GM12878 (cell line): ENCODE measurements at regions not wholly inside any gene's neighbourhood (a gene's known extent, or its start where the extent isn't known, plus 50 kb on each side); places are given as distances from the start of the nearest gene placed in this dataset.

Source experiments
- ATAC-seq: fragments of 200-7000 bp; cut with Tn5 transposase; 3 replicates; pipeline ENCODE4 v1.9.1; 2020; ENCODE audit warnings: mild to moderate bottlenecking, moderate library complexity
- BruUV-seq: library from RNA; stranded (reverse); fragments of 400-500 nt; replicated peaks from 2 replicates; lab custom pipeline; 2021; lab: Mats Ljungman, UMichigan
- CTCF ChIA-PET: fragments of 300-600 bp; sonication (Branson Sonifier 250); formaldehyde crosslinking; extraction: SDS; loops from one replicate; lab custom pipeline; 2021; ENCODE audit warnings: inconsistent platforms; lab: Yijun Ruan, JAX
- POLR2A ChIA-PET: fragments of 350-600 bp; formaldehyde crosslinking; extraction: SDS; loops from one replicate; lab custom pipeline; 2021; ENCODE audit warnings: inconsistent platforms; lab: Charles Lee
- RAD21 ChIA-PET: fragments of 300-600 bp; sonication (Branson Sonifier 250); formaldehyde crosslinking; loops from one replicate; lab custom pipeline; 2023; ENCODE audit warnings: antibody characterized with exemption; ENCODE audit not compliant: unreplicated experiment; lab: Charles Lee
- SMC1A ChIA-PET: fragments of 300-600 bp; sonication (Branson Sonifier 250); formaldehyde crosslinking; loops from one replicate; lab custom pipeline; 2023; ENCODE audit not compliant: unreplicated experiment, uncharacterized antibody; lab: Charles Lee
- DNase-seq: peaks from one replicate; pipeline ENCODE4 v3.0.0-alpha.2; 2011; ENCODE audit warnings: low read depth, low spot score
- FAIRE-seq: peaks from 3 replicates; lab custom pipeline; 2011; peaks lifted over from hg19 to GRCh38; lab: Jason Lieb, UNC
- H2AFZ ChIP-seq: 2 replicates; pipeline ENCODE4 v1.6.0; 2011; ENCODE audit warnings: low read depth, low read length, control low read depth; ENCODE audit not compliant: control insufficient read depth
- H3K27ac ChIP-seq: 2 replicates; pipeline ENCODE4 v1.5.1; 2011; ENCODE audit warnings: control low read depth; ENCODE audit not compliant: control insufficient read depth, insufficient read depth
- H3K27me3 ChIP-seq, 2 experiments: replicated peaks in 1 of 2; 2 replicates each; pipeline versions ENCODE4 v1.6.0 to v1.6.1; 2011; ENCODE audit warnings: low read length in 1 of 2; ENCODE audit not compliant: control insufficient read depth in 2 of 2, insufficient read depth in 2 of 2
- H3K36me3 ChIP-seq, 2 experiments: 2 replicates each; pipeline ENCODE4 v1.5.1; 2011; ENCODE audit warnings: low read length in 1 of 2; ENCODE audit not compliant: control insufficient read depth in 2 of 2, insufficient read depth in 2 of 2
- H3K4me1 ChIP-seq: 2 replicates; pipeline ENCODE4 v1.6.1; 2011; ENCODE audit warnings: mild to moderate bottlenecking, low read length, moderate library complexity, mixed read lengths; ENCODE audit not compliant: control insufficient read depth, insufficient read depth
- H3K4me2 ChIP-seq: 2 replicates; pipeline ENCODE4 v1.6.0; 2011; ENCODE audit warnings: control low read depth; ENCODE audit not compliant: control insufficient read depth, insufficient read depth
- H3K4me3 ChIP-seq: fragments of 200-600 bp; sonication (generic); 2 replicates; pipeline ENCODE4 v1.5.1; 2016
- H3K79me2 ChIP-seq: 2 replicates; pipeline ENCODE4 v1.6.0; 2011; ENCODE audit warnings: low read length; ENCODE audit not compliant: control insufficient read depth, insufficient read depth
- H3K9ac ChIP-seq: 2 replicates; pipeline ENCODE4 v1.8.0; 2011; ENCODE audit warnings: low read length, control low read depth, mixed read lengths; ENCODE audit not compliant: control insufficient read depth, insufficient read depth
- H3K9me3 ChIP-seq: replicated peaks from 3 replicates; pipeline ENCODE4 v1.5.1; 2011; ENCODE audit warnings: mild to moderate bottlenecking, low read length; ENCODE audit not compliant: control insufficient read depth, insufficient read depth
- H4K20me1 ChIP-seq: 2 replicates; pipeline ENCODE4 v1.6.0; 2011; ENCODE audit not compliant: control insufficient read depth, insufficient read depth
- ATF7 ChIP-seq: fragments of 450-650 bp; IDR thresholded peaks from 2 replicates; pipeline ENCODE4 v1.6.1; 2016; ENCODE audit warnings: low read depth, mild to moderate bottlenecking
- HDGF ChIP-seq: fragments of 450-650 bp; IDR thresholded peaks from 2 replicates; pipeline ENCODE4 v1.6.1; 2016; ENCODE audit warnings: antibody characterized with exemption
- IKZF2 ChIP-seq, 2 experiments: fragments of 450-650 bp; IDR thresholded peaks; 2 replicates each; pipeline ENCODE4 v1.6.1; 2017; ENCODE audit warnings: mild to moderate bottlenecking in 2 of 2, moderate library complexity in 2 of 2
- MYC ChIP-seq: IDR thresholded peaks from 2 replicates; pipeline ENCODE4 v1.6.1; 2011; ENCODE audit warnings: mild to moderate bottlenecking, low read length, moderate library complexity, inconsistent platforms; ENCODE audit not compliant: insufficient read depth, insufficient replicate concordance, insufficient read length, severe bottlenecking
- RAD51 ChIP-seq: fragments of 450-650 bp; IDR thresholded peaks from 2 replicates; pipeline ENCODE4 v1.6.1; 2016; ENCODE audit warnings: moderate library complexity, mild to moderate bottlenecking, inconsistent platforms
- SRF ChIP-seq, 2 experiments: IDR thresholded peaks; 2 replicates each; pipeline ENCODE4 v1.6.1; 2011; ENCODE audit warnings: low read depth in 2 of 2, low read length in 2 of 2, mild to moderate bottlenecking in 1 of 2, moderate library complexity in 1 of 2
- TAF1 ChIP-seq: IDR thresholded peaks from 2 replicates; pipeline ENCODE4 v1.6.1; 2011; ENCODE audit warnings: mild to moderate bottlenecking, low read depth, low read length, borderline replicate concordance
- TCF12 ChIP-seq: IDR thresholded peaks from 2 replicates; pipeline ENCODE4 v1.6.1; 2011; ENCODE audit warnings: low read depth, mild to moderate bottlenecking, low read length
- WGBS: methylation state at CpG from one replicate; pipeline ENCODE4 v1.1.6; 2016; ENCODE audit warnings: low lambda C conversion rate; ENCODE audit not compliant: insufficient replicate concordance, insufficient coverage; ENCODE audit errors: missing lambda C conversion rate; 5-methylcytosine and 5-hydroxymethylcytosine counted together
- in situ Hi-C: fragments of 300-500 bp; cut with MboI; formaldehyde crosslinking; loops from 9 replicates; pipeline ENCODE4 v1.14.3; 2018; ENCODE audit warnings: mixed read lengths
- intact Hi-C: fragments of 100-400 bp; cut with micrococcal nuclease; formaldehyde crosslinking; loops from one replicate; pipeline ENCODE4 v1.14.2; 2022; ENCODE audit not compliant: unreplicated experiment
- TF ChIP-seq, protein P1 (sequence below): IDR thresholded peaks from 2 replicates; pipeline ENCODE4 v1.6.1; 2011; ENCODE audit warnings: borderline replicate concordance, low read depth, mild to moderate bottlenecking, moderate library complexity, low read length; ENCODE audit not compliant: insufficient read depth, poor library complexity, severe bottlenecking
- TF ChIP-seq, protein P2 (sequence below): fragments of 450-650 bp; IDR thresholded peaks from 2 replicates; pipeline ENCODE4 v1.6.1; 2016; ENCODE audit warnings: mild to moderate bottlenecking
- TF ChIP-seq, protein P3 (sequence below): IDR thresholded peaks from 2 replicates; pipeline ENCODE4 v1.6.1; 2012; ENCODE audit warnings: improper control_type of control experiment, low read depth, low read length; ENCODE audit not compliant: insufficient replicate concordance
- TF ChIP-seq, protein P4 (sequence below): fragments of 450-650 bp; IDR thresholded peaks from 2 replicates; pipeline ENCODE4 v1.6.1; 2017; ENCODE audit warnings: mild to moderate bottlenecking, low read depth, inconsistent platforms; ENCODE audit not compliant: poor library complexity, severe bottlenecking

- Histone ChIP-seq H3K27me3 (no peaks in the 10 kb centered on the region), H3K79me2 (no peaks in the 10 kb centered on the region), H3K4me3 (no peak overlapping the region), H3K4me2 (no peak overlapping the region), H3K9ac (no peak overlapping the region), H4K20me1 (no peaks in the 10 kb centered on the region), H3K4me1 (no peaks in the 10 kb centered on the region), H3K27ac (no peak overlapping the region), H3K36me3 (no peaks in the 10 kb centered on the region), H2AFZ (no peak overlapping the region), H3K9me3 (no peaks in the 10 kb centered on the region)
- WGBS, result 41% methylated on average over 2 of the region's 2 CpGs
- BruUV-seq, result no TSS peak
- ChIA-PET SMC1A (interaction anchor here (0.8 to 1.4 kb wide), 3 partner anchors 12 to 23 kb away, joined by 3 to 4 read pairs (median 3); no protein-coding TSS in a partner anchor), POLR2A (no interaction called here), RAD21 (no interaction called here), CTCF (no interaction called here)
- FAIRE-seq, result no peak
- intact Hi-C loops (no loop called here), in situ Hi-C loops (no loop called here)
- DNase-seq, result no peak
- ATAC-seq, result no peak
- no peak for TF ChIP-seq HDGF
- no peak for TF ChIP-seq IKZF2 (IDR thresholded peaks at IDR 0.05)
- TF ChIP-seq MYC, result no peak
- TF ChIP-seq ATF7, result no peak
- TF ChIP-seq, protein P1, sequence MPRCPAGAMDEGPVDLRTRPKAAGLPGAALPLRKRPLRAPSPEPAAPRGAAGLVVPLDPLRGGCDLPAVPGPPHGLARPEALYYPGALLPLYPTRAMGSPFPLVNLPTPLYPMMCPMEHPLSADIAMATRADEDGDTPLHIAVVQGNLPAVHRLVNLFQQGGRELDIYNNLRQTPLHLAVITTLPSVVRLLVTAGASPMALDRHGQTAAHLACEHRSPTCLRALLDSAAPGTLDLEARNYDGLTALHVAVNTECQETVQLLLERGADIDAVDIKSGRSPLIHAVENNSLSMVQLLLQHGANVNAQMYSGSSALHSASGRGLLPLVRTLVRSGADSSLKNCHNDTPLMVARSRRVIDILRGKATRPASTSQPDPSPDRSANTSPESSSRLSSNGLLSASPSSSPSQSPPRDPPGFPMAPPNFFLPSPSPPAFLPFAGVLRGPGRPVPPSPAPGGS, result no peak
- TF ChIP-seq, protein P2, sequence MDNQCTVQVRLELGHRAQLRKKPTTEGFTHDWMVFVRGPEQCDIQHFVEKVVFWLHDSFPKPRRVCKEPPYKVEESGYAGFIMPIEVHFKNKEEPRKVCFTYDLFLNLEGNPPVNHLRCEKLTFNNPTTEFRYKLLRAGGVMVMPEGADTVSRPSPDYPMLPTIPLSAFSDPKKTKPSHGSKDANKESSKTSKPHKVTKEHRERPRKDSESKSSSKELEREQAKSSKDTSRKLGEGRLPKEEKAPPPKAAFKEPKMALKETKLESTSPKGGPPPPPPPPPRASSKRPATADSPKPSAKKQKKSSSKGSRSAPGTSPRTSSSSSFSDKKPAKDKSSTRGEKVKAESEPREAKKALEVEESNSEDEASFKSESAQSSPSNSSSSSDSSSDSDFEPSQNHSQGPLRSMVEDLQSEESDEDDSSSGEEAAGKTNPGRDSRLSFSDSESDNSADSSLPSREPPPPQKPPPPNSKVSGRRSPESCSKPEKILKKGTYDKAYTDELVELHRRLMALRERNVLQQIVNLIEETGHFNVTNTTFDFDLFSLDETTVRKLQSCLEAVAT, result no peak
- TF ChIP-seq, protein P3, sequence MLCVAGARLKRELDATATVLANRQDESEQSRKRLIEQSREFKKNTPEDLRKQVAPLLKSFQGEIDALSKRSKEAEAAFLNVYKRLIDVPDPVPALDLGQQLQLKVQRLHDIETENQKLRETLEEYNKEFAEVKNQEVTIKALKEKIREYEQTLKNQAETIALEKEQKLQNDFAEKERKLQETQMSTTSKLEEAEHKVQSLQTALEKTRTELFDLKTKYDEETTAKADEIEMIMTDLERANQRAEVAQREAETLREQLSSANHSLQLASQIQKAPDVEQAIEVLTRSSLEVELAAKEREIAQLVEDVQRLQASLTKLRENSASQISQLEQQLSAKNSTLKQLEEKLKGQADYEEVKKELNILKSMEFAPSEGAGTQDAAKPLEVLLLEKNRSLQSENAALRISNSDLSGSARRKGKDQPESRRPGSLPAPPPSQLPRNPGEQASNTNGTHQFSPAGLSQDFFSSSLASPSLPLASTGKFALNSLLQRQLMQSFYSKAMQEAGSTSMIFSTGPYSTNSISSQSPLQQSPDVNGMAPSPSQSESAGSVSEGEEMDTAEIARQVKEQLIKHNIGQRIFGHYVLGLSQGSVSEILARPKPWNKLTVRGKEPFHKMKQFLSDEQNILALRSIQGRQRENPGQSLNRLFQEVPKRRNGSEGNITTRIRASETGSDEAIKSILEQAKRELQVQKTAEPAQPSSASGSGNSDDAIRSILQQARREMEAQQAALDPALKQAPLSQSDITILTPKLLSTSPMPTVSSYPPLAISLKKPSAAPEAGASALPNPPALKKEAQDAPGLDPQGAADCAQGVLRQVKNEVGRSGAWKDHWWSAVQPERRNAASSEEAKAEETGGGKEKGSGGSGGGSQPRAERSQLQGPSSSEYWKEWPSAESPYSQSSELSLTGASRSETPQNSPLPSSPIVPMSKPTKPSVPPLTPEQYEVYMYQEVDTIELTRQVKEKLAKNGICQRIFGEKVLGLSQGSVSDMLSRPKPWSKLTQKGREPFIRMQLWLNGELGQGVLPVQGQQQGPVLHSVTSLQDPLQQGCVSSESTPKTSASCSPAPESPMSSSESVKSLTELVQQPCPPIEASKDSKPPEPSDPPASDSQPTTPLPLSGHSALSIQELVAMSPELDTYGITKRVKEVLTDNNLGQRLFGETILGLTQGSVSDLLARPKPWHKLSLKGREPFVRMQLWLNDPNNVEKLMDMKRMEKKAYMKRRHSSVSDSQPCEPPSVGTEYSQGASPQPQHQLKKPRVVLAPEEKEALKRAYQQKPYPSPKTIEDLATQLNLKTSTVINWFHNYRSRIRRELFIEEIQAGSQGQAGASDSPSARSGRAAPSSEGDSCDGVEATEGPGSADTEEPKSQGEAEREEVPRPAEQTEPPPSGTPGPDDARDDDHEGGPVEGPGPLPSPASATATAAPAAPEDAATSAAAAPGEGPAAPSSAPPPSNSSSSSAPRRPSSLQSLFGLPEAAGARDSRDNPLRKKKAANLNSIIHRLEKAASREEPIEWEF, result no peak
- no peak for TF ChIP-seq TAF1
- TF ChIP-seq RAD51, result no peak
- TF ChIP-seq SRF (IDR thresholded peaks at IDR 0.05; ENCODE audit: low read depth in 2 of 2, low read length in 2 of 2), result no peak
- TF ChIP-seq TCF12, result no peak
- TF ChIP-seq, protein P4, sequence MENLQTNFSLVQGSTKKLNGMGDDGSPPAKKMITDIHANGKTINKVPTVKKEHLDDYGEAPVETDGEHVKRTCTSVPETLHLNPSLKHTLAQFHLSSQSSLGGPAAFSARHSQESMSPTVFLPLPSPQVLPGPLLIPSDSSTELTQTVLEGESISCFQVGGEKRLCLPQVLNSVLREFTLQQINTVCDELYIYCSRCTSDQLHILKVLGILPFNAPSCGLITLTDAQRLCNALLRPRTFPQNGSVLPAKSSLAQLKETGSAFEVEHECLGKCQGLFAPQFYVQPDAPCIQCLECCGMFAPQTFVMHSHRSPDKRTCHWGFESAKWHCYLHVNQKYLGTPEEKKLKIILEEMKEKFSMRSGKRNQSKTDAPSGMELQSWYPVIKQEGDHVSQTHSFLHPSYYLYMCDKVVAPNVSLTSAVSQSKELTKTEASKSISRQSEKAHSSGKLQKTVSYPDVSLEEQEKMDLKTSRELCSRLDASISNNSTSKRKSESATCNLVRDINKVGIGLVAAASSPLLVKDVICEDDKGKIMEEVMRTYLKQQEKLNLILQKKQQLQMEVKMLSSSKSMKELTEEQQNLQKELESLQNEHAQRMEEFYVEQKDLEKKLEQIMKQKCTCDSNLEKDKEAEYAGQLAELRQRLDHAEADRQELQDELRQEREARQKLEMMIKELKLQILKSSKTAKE, result no peak
Measured at GRCh38 chr6:55089325-55089724, 85.0 kb upstream of the HCRTR2 start.
